ENCODE measurements at regions not wholly inside any gene's neighbourhood (a gene's known extent, or its start where the extent isn't known, plus 50 kb on each side); places are given as distances from the start of the nearest gene placed in this dataset.

DNA sequence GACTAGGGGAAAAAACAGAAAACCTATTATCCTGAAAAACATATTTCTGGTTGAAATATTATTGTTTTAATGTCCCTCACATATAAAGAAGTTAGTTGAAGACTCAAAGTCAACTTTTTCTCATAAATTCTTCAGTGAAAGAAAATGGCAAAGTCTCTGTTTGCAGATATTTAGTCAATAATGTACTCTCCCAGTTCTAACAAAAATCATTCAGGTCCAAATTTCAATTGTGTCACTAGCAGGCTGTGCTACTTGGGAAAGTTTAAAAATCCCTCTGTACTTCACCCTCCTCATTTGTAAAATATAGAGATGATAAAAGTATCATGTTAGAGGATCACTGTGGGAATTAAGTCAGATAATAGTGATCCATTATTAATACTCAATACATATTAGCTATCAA is 496.5 kb downstream of the FSCB start:
- TF ChIP-seq, protein P1, sequence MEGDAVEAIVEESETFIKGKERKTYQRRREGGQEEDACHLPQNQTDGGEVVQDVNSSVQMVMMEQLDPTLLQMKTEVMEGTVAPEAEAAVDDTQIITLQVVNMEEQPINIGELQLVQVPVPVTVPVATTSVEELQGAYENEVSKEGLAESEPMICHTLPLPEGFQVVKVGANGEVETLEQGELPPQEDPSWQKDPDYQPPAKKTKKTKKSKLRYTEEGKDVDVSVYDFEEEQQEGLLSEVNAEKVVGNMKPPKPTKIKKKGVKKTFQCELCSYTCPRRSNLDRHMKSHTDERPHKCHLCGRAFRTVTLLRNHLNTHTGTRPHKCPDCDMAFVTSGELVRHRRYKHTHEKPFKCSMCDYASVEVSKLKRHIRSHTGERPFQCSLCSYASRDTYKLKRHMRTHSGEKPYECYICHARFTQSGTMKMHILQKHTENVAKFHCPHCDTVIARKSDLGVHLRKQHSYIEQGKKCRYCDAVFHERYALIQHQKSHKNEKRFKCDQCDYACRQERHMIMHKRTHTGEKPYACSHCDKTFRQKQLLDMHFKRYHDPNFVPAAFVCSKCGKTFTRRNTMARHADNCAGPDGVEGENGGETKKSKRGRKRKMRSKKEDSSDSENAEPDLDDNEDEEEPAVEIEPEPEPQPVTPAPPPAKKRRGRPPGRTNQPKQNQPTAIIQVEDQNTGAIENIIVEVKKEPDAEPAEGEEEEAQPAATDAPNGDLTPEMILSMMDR (IDR thresholded peaks at IDR 0.05 in 4 of 5, conservative IDR thresholded peaks at IDR 0.05 in 1 of 5): no peak
- TF ChIP-seq POLR2A (IDR thresholded peaks at IDR 0.05): no peak

Data from gastrocnemius medialis (tissue), 4 donors.